HG02588 (cell line): ENCODE measurements at regions not wholly inside any gene's neighbourhood (a gene's known extent, or its start where the extent isn't known, plus 50 kb on each side); places are given as distances from the start of the nearest gene placed in this dataset.

Experiments used
- ATAC-seq: cut with Tn5 transposase; IDR thresholded peaks from one replicate; pipeline ENCODE4 v1.9.1; 2021; ENCODE audit warnings: mild to moderate bottlenecking, moderate library complexity; ENCODE audit not compliant: unreplicated experiment

DNA sequence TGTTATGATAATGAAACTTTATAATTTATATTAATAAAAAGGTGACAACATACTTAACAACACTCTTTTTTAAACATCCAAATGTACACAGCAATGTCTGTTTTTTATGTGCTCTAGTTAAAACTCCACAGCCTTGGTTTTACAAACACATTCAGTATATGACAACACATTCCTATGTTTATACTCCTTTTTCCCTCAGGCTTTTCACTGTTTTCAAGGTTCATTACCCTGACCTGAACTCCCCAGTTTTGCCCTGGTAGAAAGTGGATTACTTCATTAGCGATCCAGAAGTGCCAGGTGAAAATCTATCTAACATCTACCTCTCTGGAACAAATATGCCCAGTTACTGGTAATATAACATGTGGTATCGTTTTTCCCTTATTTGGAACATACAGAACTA lies 340.2 kb upstream of the DDHD1 start:
- no peak for ATAC-seq

DNA sequence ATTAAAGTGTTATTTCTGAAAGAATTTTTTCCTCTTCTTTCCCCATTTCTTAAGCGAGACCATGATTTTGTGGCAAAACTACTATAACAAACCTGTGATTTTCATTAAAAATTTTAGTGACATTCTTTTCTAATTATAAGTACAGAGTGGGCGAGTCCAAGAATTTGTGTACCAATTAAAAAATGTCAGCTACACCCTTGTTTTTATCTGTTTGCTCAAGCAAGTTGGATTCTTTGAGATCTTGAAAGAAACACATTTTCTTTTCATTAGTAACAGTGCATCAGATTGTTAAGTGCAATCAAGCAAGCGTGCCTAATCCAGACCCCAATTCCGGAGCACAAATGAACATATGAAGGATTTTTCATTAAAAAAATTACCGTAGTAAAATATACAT lies 338.8 kb upstream of the DDHD1 start:
- ATAC-seq = no peak

DNA sequence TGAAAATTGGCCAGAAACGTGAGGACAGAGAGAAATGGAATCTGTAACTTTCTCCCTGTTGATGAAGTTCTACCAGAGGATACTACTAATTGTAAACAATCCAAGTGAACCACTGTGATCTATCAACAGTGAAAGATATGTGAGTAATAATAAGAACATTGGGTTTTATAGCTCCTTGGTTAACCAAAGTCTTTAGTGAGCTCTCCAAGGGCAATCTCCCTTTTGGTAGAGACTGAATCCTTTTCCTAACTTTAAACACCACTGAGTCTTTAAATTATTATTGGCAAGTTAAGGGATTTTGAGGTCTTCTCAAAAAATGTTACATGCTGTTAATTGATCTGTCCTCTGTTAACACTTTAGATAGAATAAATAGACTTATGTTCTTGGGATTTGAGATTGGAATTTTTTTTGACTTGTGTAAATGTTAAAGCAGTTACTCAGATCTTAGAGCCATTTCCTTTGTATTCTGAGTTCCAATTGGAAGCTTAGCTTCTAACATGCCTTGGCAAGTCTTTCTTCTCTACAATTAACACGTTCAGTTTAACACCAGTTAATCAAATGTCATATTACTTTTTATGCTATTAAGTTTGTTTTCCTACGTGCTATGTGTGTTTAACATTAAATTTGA lies 338.2 kb upstream of the DDHD1 start:
- no peak for ATAC-seq

DNA sequence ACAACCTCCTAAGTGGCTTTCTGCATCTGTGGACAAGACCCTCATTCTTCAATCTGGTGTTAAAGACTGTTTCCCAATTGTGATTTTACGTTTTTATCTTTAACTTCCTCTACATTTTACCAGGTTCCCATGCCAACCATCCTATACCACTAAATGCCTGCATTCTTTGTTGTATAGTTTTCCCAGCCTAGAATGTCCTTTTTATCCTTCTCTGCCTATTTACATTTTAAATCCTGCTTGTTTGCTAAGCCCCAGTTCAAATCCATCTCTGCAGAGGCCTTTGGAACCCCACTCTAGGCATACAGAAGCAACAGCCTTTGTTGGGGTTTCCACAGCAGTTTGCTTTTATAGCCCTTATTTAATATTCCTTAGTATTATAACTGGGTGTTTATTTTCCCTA lies 325.1 kb upstream of the DDHD1 start:
- no peak for ATAC-seq

DNA sequence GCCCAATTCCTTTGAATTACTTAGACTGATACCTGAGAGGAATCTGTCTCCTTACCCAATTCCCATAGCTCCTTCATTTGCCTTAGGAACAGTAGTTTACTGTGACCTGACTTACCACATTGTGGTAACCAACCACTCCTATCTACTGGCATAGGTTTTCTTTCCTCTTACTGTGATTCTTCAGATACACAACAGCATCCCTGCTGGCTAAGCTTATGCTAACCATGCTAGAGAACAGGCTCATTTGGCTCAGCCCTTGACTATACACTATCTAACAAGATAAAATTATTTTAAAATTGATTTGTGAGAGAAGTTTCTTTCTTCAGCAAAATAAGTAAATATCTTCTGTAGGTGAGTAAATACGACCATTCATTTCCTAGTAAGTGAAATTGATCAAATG lies 320.4 kb upstream of the DDHD1 start:
- no peak for ATAC-seq

DNA sequence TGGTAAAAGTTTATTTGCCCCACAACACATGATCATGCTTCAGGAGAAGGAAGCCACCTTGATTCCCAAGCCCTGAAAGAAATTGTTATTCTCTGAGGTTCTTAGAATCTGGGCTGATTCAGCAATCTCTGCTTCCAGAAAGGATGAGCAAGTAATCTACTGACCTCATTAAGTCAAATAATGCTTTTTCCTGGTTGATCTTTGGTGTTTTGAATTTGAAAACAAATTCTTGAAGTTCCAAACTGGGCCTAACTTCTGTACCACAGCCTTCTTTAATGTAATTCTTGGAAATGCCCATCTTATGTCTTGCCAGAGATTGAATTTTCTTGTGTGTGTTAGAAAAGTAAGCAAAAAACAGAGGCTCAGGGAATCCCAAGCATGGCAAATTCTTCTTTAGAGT lies 319.2 kb upstream of the DDHD1 start:
- no peak for ATAC-seq

DNA sequence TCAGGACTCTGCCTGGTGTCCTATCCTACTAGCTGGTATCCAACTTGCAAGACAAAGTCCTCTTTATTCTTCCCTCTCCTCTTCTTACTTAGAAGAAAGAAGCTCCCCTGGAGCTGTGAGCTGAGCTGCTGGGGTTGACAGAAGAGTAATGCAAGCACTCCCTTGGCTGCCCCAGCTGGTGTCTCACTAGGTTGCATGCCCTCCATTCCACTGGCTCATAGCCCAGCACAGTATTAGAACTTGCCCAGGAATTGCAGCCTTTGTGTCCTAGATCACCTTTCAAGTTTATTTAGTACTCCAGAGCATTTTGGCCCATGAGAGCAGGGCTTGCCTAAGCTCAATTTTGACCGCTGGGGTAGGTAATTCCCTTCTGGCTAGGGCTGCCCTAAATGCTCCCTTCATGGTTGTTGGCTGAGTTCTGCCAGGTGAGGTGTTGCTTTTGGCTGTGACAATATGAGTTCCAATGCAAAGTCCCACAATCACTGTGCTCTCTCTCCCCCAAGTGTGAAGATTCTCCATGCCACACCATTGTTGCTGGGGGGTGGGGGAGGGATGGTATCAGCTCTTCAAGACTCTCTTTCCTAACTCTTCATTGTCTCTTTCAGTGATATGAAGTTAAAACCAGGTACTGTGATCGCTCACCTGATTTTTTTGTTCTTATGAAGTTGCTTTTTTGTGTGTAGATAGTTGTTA lies 317.4 kb upstream of the DDHD1 start:
- ATAC-seq = no peak

DNA sequence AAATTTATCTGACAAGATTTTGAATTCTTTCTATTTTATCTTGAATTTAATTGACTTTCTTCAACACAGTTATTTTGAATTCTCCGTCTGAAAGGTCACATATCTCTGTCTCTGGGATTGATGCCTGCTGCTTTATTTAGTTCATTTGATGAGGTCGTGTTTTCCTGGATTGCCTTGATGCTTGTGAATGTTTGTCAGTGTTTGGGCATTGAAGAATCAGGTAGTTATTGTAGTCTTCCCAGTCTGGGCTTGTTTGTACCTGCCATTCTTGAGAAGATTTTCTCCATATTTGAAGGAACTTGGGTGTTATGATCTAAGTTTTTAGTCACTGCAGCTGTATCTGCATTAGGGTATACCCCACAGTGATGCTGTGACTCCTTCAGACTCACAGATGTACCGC lies 315.8 kb upstream of the DDHD1 start:
- no peak for ATAC-seq

DNA sequence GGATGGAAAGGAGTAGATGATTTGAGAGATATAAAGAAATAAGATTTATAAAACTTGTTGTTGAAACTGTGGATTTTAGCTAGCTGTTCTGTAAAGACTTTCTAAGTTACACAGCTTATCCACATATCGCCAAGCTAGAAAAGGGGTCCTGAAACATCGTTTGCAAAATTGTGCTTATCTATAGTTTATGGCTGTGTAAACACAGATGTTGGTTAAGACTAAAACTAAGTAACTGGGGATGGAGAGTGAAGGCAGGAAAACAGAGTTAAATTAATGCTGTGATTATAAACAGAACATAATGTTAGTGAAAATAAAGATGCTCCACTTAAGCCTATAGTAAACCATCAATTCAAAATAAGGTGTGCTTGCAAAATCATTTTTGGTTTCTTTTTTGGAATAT lies 311.3 kb upstream of the DDHD1 start:
- no peak for ATAC-seq

DNA sequence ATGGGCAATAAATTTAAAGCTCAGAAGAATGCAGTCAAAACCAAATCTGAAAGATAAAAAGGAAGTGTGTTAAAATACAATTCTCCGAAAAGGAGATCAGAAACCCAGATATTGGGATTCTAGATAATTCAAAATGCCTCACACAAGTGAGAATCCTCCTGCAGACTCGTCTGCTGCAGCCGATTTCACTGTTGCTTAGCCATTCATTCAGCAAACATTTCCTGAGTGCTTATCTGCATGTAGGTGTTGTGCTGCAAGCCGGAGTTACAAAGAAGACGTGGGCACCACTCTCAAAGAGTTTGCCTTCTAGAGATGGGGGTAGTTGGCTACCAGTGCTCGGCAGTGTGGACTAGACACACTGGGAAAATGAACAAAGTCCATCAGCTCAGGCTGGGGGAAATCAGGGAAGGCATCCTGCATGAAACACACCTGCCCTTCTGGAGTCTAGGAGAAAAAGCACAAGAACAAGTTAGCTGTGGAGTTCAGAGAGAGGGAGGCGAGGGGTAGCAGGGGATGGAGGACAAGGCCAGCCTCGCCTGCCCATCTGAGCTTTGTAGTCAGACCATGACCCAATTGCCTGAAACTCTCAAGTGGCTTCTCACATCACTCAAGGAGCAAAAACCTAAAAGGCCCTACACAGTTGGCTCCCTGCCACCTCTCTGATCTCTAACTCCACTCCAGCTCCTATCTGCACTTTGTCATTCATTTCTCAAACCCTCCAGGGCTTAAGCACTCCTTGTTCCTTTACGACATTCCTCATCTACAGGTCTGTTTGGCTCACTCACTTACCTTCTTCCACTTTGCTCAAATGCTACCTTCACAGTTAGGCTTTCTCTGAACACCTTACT lies 310.0 kb upstream of the DDHD1 start:
- ATAC-seq = no peak

DNA sequence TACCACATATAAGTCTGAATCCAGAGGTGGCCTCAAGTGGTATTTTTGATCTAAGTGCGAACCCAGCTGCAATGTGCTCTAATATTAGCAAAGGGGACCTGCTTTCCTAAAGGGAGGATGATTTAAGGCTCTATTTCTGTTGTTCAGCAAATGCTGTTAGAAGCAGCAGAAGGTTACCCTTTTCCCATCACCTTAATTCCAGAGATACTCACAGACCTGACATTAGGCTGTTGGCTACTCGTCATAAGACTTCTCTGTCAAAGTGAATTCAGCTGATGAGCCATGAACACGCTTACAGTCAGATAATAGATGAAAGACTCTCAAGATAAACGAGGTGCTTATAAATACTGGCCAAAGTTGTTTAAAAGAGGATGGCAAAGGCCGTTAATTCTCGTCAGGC lies 308.7 kb upstream of the DDHD1 start:
- ATAC-seq = no peak

DNA sequence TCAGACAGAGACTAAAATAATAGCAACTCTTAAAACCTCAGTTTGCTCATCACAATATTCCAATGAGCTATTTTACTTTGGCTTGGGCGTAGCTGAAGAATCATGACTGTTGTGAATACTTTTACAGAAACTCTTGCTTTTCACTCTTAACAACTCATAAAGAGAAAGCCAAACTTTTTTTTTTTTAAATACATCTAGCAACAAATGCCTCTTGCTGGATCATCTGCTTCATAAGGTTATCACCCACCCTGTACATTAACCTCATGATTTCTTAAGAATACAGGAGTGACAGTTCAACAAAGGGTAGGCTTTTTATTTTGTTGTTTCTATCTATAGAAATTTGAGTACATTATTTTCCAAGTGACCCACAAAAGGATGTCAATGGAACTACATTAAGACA lies 307.4 kb upstream of the DDHD1 start:
- ATAC-seq = no peak

DNA sequence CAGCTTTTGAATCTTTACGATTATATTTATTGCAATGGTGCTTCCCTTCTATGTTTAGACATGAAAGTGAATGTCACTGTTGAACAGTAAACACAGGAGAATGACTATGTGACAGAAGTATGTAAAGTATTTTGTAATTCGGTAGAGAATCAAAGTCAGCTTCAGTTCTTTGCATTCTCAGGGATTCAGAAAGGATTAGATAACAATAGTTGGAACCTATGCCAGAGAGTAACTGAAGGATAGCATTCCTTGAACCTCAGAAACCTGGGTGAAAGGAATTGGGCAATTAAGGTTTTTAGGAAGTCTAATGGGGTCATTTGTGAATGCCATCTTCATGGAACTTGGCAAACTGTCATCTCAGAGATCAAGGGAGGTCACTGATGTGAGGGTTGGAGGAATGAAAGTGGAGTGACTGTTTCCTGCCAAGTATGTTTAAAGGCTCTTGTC lies 305.3 kb upstream of the DDHD1 start:
- no peak for ATAC-seq

DNA sequence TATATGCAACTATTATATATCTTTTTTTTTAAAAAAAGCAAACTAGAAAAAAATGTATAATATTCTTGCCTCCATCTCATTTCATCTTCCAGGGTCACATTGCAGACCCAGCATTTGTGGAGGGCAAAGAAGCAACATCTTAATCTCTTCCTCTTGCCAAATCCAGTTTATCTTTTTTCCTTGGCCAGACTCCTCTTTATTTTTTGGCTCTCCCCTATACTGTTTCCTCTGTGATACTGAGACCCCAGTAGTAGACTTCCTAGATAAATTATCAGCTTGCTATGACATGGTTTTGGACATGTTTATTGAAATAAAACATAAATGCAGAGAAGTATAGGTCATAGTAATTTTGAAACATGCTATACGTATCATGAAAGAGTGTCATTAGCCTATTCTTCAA lies 303.8 kb upstream of the DDHD1 start:
- ATAC-seq = no peak

DNA sequence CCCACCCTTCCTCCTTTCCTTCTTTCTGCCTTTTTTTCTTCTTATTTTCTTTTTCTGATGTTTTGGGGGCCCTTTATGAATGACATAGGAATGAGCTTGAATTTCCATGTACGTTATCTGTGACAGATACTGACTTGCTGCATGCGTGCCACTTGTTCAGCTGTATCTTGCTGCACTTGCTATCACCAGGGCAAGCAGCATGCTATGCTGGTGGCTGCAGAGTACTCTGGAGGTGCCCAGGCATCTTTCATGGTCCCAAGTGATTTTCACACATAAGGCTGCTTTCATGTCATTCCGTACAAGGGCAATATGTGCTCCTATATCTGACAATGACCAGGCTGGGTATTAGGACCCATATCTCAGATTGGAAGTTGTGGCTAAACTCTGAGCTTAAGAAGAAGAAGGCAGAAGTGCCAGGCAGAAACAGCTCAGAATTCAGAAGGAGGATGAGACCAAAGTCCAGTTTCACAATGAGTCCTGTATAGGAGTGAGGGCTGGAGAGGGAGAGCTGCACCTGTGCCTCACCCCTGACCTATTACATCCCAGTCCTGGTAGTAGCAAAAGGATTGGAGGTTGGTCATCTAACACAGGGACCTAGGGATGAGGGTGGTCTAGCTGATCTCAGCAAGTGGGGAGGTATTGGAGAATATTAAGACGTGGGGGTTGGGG lies 299.0 kb upstream of the DDHD1 start:
- ATAC-seq = no peak

DNA sequence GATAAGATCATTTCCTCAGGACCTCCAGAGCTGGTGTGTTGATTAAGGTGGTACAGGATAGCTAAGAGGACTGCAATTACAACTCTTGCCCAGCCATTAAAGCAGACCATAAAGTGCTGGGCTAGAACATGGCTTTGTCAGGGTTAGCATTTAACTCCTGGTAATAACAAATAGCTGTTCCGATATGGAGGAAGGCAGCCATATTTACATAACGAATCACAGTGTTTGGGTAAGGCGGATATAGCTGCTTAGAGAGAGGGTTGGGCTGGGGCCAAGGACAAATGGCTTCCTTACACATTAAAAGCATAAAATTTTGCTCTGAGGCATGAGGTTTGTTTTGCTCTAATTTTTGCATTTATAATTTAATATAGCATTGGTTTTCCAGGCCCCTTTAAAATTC lies 297.7 kb upstream of the DDHD1 start:
- ATAC-seq = no peak

DNA sequence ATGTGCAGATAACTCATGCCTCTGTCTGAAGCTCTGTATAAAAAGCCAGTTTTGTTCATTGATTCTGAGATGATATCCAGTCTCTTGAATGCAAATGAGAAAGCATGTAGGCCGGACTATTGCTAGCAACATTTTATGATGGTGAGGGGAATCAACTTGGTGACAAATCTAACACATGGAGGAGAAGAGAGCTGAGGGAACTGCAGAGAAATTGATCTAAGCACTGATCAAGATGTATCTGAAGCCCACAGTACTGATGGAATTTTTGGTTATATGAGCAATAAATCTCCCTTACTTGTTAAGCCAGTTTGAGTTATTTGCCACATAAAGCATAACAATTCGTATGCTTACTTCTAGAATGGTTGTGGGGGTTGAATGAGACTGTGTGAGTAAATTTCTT lies 295.6 kb upstream of the DDHD1 start:
- no peak for ATAC-seq

DNA sequence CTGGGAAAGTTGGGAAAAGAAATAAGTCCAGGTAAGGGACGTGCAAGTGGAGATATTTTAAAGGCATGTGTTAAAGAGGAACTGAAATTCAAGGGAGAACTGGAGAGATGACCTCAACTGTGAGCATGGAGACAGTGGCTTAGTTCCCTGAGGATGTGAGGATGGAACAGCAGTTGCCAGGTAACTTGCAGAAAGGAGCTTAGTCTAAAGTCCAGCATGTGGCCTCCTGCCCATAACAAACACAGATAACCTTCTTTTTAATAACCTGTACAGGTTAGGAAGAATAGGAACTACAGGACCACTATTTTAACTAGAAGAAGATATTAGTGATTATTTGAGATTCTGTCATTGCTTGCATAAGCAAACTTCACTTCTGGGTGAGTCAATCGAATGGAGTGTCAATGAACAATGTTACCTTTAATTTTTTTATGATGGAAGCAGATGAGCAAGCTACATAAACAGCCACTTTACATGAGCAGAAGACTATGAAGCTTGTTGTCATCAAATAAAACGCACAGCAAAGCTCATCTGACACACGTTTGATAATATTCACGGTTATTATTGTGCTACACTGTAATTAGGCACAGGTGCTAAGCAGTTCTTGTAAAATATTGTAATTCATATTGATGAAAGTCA lies 291.7 kb upstream of the DDHD1 start:
- no peak for ATAC-seq

DNA sequence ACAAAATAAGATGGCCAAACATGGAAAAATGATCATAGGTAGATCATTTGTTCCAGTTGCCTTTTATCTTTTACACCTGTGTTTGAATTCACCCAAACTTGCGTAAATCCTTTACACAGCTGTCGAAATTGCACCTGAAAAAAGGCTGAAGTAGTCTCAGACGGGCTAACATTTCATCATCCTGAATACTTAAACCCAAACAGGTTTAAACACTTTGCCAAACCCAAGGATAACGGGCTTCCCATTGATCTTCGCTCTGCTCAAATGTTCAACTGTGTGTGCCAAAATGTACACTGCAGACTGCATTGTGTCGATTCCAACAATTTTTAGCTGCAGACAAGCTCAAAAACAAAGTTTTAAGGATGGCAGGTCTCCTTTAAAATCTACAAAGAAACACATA lies 288.7 kb upstream of the DDHD1 start:
- no peak for ATAC-seq

DNA sequence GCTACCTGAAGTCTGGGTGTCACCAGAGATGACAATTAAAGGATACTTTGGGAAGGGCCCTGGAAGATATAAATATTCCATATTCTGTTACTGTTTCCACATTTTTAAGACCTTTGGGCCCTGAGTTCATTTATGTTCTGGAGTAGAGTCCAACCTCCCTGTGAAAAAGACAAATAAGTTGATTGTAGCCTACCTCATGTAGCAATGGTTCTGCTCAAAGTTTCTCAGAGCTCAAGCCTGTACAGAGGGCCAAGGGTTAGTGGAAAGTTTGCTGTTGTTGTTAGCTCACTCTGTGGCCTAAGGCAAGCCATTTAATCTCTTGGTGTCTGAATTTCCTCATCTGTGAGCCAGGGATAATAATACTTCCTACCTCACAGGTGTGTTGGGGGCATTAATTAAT lies 284.7 kb upstream of the DDHD1 start:
- ATAC-seq = no peak

DNA sequence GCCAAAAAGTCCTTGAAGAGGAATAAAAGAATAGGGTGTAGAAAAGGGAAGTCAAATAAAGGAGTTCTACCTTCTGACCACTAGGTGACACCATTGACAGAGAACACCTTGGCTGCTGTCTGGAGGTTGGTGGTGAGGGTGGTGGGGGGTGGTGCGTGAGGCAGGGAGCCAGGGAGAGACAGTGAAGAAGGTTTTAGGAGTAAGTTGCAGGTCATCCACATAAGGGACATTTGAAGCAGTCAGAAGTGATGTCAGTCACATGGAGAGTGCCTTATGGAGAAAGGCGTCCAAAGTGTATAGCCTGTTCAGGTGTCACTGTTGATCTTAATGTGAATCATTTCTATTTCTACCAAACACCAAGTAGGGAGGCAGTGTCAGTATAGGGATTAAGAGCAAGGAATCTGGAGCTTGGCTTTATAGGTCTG lies 279.3 kb upstream of the DDHD1 start:
- peak; percentile 70 for ATAC-seq
